ENCODE measurements at regions not wholly inside any gene's neighbourhood (a gene's known extent, or its start where the extent isn't known, plus 50 kb on each side); places are given as distances from the start of the nearest gene placed in this dataset.

- CTCF ChIA-PET (ENCODE audit: unreplicated experiment): no interaction called here
These were observed 308.8 kb upstream of the NREP start for GRCh38 chr5:112065781-112066180.

GRCh38 chr5:112064956-112065355 is 308.0 kb upstream of the NREP start:
- no peaks in the 10 kb centered on the region for H3K79me2 ChIP-seq (ENCODE audit: insufficient read depth, low read depth, low read length)
- no peaks in the 10 kb centered on the region for H3K9me2 ChIP-seq (ENCODE audit: insufficient read depth, low read length)
- no peak overlapping the region for H3K4me3 ChIP-seq (ENCODE audit: low read depth, low read length, poor library complexity, severe bottlenecking)
- H2AFZ ChIP-seq (ENCODE audit: low read length): no peak overlapping the region
- BruUV-seq (replicated peaks): no TSS peak
- H3K36me3 ChIP-seq (ENCODE audit: insufficient read depth, low read length): no peaks in the 10 kb centered on the region
- intact Hi-C loops (cut with micrococcal nuclease; ENCODE audit: unreplicated experiment): no loop called here
- no peaks in the 10 kb centered on the region for H3K4me1 ChIP-seq (ENCODE audit: insufficient read depth, low read length, poor library complexity, severe bottlenecking)
- H3K27ac ChIP-seq (ENCODE audit: low read depth, low read length, poor library complexity, severe bottlenecking): no peak overlapping the region
- H3K4me2 ChIP-seq (ENCODE audit: low read length): no peak overlapping the region
- TF ChIP-seq EZH2phosphoT487 (IDR thresholded peaks at IDR 0.05; ENCODE audit: borderline replicate concordance, low read depth, low read length): no peak
- TF ChIP-seq, protein P1, sequence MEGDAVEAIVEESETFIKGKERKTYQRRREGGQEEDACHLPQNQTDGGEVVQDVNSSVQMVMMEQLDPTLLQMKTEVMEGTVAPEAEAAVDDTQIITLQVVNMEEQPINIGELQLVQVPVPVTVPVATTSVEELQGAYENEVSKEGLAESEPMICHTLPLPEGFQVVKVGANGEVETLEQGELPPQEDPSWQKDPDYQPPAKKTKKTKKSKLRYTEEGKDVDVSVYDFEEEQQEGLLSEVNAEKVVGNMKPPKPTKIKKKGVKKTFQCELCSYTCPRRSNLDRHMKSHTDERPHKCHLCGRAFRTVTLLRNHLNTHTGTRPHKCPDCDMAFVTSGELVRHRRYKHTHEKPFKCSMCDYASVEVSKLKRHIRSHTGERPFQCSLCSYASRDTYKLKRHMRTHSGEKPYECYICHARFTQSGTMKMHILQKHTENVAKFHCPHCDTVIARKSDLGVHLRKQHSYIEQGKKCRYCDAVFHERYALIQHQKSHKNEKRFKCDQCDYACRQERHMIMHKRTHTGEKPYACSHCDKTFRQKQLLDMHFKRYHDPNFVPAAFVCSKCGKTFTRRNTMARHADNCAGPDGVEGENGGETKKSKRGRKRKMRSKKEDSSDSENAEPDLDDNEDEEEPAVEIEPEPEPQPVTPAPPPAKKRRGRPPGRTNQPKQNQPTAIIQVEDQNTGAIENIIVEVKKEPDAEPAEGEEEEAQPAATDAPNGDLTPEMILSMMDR (conservative IDR thresholded peaks at IDR 0.05; ENCODE audit: low read length): no peak
- no peak for DNase-seq (ENCODE audit: low spot score)
- no peaks in the 10 kb centered on the region for H3K9me3 ChIP-seq (ENCODE audit: low read length)
- ChIA-PET POLR2A (no interaction called here), CTCF (ENCODE audit: unreplicated experiment) (no interaction called here)
- H4K20me1 ChIP-seq (ENCODE audit: insufficient read depth, low read length): no peaks in the 10 kb centered on the region

More at GRCh38 chr5:112065781-112066180, 308.8 kb upstream of the NREP start:
- intact Hi-C loops (cut with micrococcal nuclease; ENCODE audit: unreplicated experiment): no loop called here
- Histone ChIP-seq H4K20me1 (ENCODE audit: insufficient read depth, low read length) (no peaks in the 10 kb centered on the region), H3K36me3 (ENCODE audit: insufficient read depth, low read length) (no peaks in the 10 kb centered on the region), H3K9me3 (ENCODE audit: low read length) (no peaks in the 10 kb centered on the region), H2AFZ (ENCODE audit: low read length) (no peak overlapping the region), H3K4me3 (ENCODE audit: low read depth, low read length, poor library complexity, severe bottlenecking) (no peak overlapping the region), H3K79me2 (ENCODE audit: insufficient read depth, low read depth, low read length) (no peaks in the 10 kb centered on the region), H3K9me2 (ENCODE audit: insufficient read depth, low read length) (no peaks in the 10 kb centered on the region), H3K27ac (ENCODE audit: low read depth, low read length, poor library complexity, severe bottlenecking) (no peak overlapping the region), H3K4me1 (ENCODE audit: insufficient read depth, low read length, poor library complexity, severe bottlenecking) (no peaks in the 10 kb centered on the region), H3K4me2 (ENCODE audit: low read length) (no peak overlapping the region)
- no peak for DNase-seq (ENCODE audit: low spot score)
- TF ChIP-seq, protein P1 (conservative IDR thresholded peaks at IDR 0.05; ENCODE audit: low read length): no peak
- no peak for TF ChIP-seq EZH2phosphoT487 (IDR thresholded peaks at IDR 0.05; ENCODE audit: borderline replicate concordance, low read depth, low read length)
- BruUV-seq (replicated peaks): no TSS peak
- POLR2A ChIA-PET: no interaction called here

- Histone ChIP-seq H4K20me1 (ENCODE audit: insufficient read depth, low read length) (no peaks in the 10 kb centered on the region), H3K79me2 (ENCODE audit: insufficient read depth, low read depth, low read length) (no peaks in the 10 kb centered on the region), H3K9me3 (ENCODE audit: low read length) (no peaks in the 10 kb centered on the region), H2AFZ (ENCODE audit: low read length) (no peak overlapping the region), H3K9me2 (ENCODE audit: insufficient read depth, low read length) (no peaks in the 10 kb centered on the region), H3K4me1 (ENCODE audit: insufficient read depth, low read length, poor library complexity, severe bottlenecking) (no peaks in the 10 kb centered on the region), H3K4me3 (ENCODE audit: low read depth, low read length, poor library complexity, severe bottlenecking) (no peak overlapping the region), H3K4me2 (ENCODE audit: low read length) (no peak overlapping the region), H3K36me3 (ENCODE audit: insufficient read depth, low read length) (no peaks in the 10 kb centered on the region), H3K27ac (ENCODE audit: low read depth, low read length, poor library complexity, severe bottlenecking) (no peak overlapping the region)
- no peak for DNase-seq (ENCODE audit: low spot score)
- intact Hi-C loops (cut with micrococcal nuclease; ENCODE audit: unreplicated experiment): no loop called here
- TF ChIP-seq EZH2phosphoT487 (IDR thresholded peaks at IDR 0.05; ENCODE audit: borderline replicate concordance, low read depth, low read length): no peak
- TF ChIP-seq, protein P1 (conservative IDR thresholded peaks at IDR 0.05; ENCODE audit: low read length): no peak
- ChIA-PET POLR2A (no interaction called here), CTCF (ENCODE audit: unreplicated experiment) (no interaction called here)
- no TSS peak for BruUV-seq (replicated peaks)
These were observed 307.3 kb upstream of the NREP start for GRCh38 chr5:112064271-112064701.
